ENCODE measurements at regions not wholly inside any gene's neighbourhood (a gene's known extent, or its start where the extent isn't known, plus 50 kb on each side); places are given as distances from the start of the nearest gene placed in this dataset.

DNA sequence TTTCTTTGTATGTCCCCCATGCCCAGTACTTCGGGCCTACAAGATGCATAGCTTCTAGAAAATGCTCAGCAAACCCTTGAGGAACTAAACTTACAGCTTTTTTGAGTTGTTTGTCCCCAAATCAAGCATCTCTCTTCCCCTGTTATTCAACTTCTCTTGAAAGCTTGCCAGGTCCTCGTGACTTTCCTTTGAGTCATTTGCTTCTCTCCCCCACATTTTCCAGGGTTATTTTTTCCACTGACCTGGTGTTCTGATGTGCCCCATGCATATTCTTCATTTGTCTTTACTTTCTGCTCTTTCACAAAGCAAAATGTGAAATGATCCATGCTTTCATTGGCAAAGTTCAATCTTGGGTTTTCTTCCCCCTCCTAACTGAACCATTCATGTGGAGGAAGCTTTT lies 204.8 kb downstream of the TFAP2A start:
- TF ChIP-seq CTCF (IDR thresholded peaks at IDR 0.05; ENCODE audit: low read depth, low read length, missing control alignments) = no peak
- DNase-seq (ENCODE audit: low read depth) = no peak
- no peak overlapping the region for H3K4me3 ChIP-seq (ENCODE audit: low read depth, low read length)
- in situ Hi-C loops (cut with HindIII; ENCODE audit: low sequenced_read_pairs) = no loop called here

DNA sequence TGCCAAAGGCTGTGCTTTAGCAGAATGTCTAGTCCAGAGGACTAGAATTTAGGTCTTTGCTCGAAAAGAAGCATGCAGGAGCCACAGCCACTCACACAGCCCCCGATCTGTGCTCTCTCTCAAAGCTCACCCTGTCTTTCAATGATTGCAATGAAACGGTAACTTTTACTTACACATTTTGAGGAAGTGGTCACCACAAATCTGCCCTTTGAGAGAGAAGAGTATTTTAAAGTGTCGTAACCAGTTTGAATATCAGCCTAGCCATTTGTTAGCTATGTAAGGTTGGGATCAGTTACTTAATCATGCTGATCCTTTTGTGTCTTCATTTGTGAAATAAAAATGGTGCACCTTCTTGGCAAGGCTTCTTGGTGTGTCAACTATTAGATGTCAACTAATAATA lies 209.0 kb downstream of the TFAP2A start:
- in situ Hi-C loops (cut with HindIII; ENCODE audit: low sequenced_read_pairs) = no loop called here
- DNase-seq (ENCODE audit: low read depth) = no peak
- H3K4me3 ChIP-seq (ENCODE audit: low read depth, low read length) = no peak overlapping the region
- TF ChIP-seq CTCF (IDR thresholded peaks at IDR 0.05; ENCODE audit: low read depth, low read length, missing control alignments) = no peak

GRCh38 chr6:10205120-10205519 lies 209.8 kb downstream of the TFAP2A start:
- no peak overlapping the region for H3K4me3 ChIP-seq (ENCODE audit: low read depth, low read length)
- in situ Hi-C loops (cut with HindIII; ENCODE audit: low sequenced_read_pairs) = no loop called here
- no peak for TF ChIP-seq CTCF (IDR thresholded peaks at IDR 0.05; ENCODE audit: low read depth, low read length, missing control alignments)
- no peak for DNase-seq (ENCODE audit: low read depth)

- H3K4me3 ChIP-seq (ENCODE audit: low read depth, low read length) = no peak overlapping the region
- no peak for DNase-seq (ENCODE audit: low read depth)
- no peak for TF ChIP-seq CTCF (IDR thresholded peaks at IDR 0.05; ENCODE audit: low read depth, low read length, missing control alignments)
- in situ Hi-C loops (cut with HindIII; ENCODE audit: low sequenced_read_pairs) = no loop called here
These were observed 211.2 kb downstream of the TFAP2A start for GRCh38 chr6:10203651-10204050.

DNA sequence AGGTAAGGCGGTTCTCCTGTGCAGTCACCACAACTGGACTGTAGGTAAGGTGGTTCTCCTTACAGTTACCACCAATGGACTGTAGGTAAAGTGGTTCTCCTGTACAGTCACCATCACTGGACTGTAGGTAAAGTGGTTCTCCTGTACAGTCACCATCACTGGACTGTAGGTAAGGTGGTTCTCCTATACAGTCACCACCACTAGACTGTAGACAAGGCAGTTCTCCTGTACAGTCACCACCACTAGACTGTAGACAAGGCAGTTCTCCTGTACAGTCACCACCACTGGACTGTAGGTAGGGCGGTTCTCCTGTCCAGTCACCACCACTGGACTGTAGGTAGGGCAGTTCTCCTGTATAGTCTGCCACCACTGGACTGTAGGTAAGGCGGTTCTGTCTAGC lies 212.3 kb downstream of the TFAP2A start:
- no peak for TF ChIP-seq CTCF (IDR thresholded peaks at IDR 0.05; ENCODE audit: low read depth, low read length, missing control alignments)
- DNase-seq (ENCODE audit: low read depth) = no peak
- in situ Hi-C loops (cut with HindIII; ENCODE audit: low sequenced_read_pairs) = no loop called here
- no peak overlapping the region for H3K4me3 ChIP-seq (ENCODE audit: low read depth, low read length)

DNA sequence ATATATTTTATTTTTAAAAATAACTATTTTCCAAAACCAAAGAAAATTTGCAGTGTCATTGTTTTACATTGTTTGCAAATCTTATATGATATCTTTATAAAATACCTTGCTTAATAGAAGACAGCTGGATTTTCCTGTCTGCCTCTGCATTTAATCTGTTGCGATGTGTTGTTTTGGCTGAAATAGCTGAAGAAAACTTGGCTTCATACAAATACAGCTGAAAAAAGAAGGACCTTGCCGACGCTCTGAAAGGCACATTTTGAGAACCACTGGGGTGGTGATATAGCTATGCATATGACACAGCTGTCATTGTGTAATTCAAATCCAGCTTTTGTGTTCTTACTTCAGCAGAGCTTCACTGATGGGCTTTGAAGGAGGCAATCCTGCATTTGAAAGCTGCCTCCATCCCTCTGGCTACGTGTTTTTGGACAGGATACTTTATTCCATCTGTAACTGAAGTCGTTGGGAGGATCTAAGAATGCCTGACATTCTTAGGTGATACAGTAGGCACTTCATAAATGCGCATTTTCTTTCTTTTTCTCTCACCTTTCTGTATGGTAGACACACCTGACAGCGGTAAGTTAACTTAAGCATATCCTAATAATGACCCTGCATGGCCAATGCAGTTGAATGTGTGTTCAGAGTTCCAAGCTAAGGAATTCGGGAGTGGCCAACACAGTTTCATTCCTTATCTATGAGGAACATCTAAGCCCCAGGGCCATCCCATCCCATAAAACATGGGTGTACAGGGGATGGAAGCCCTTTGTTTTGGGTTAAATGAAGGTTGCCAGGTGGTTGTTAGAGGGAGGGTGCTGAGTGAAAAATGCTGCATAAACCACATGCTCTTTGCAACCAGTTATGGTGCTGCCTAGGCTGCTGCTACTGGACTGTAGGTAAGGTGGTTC lies 213.0 kb downstream of the TFAP2A start:
- no peak overlapping the region for H3K4me3 ChIP-seq (ENCODE audit: low read depth, low read length)
- in situ Hi-C loops (cut with HindIII; ENCODE audit: low sequenced_read_pairs) = no loop called here
- TF ChIP-seq CTCF (IDR thresholded peaks at IDR 0.05; ENCODE audit: low read depth, low read length, missing control alignments) = no peak
- no peak for DNase-seq (ENCODE audit: low read depth)
